GM12892 (cell line): ENCODE measurements at regions not wholly inside any gene's neighbourhood (a gene's known extent, or its start where the extent isn't known, plus 50 kb on each side); places are given as distances from the start of the nearest gene placed in this dataset.

Experiments
- POLR2A ChIP-seq: IDR thresholded peaks from 2 replicates; pipeline ENCODE4 v1.6.1; 2011; ENCODE audit warnings: low read depth, low read length, control low read depth
- POLR2AphosphoS5 ChIP-seq: IDR thresholded peaks from 2 replicates; pipeline ENCODE4 v1.6.1; 2011; ENCODE audit warnings: low read depth, low read length, control low read depth
- TAF1 ChIP-seq: IDR thresholded peaks from 2 replicates; pipeline ENCODE4 v1.6.1; 2011; ENCODE audit warnings: low read depth, mild to moderate bottlenecking, control low read depth, low read length, borderline replicate concordance

DNA sequence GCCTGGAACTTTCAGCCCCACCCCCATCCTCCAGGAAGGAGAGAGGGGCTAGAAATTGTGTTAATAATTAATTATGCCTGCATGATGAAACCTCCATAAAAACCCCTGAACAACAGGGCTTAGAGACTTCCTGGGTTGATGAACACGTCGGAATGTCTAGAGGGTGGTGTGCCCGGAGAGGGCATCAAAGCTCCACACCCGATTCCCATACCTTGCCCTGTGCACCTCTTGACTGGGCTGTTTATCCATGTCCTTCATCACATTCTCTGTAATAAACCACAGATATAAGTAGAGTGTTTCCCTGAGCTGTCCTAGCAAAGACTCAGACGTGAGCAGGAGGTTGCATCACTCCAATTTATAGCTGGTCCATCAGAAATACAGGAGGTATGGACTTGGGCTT lies 624.0 kb downstream of the NPHP4 start:
- no peak for TF ChIP-seq POLR2A
- no peak for TF ChIP-seq POLR2AphosphoS5
- TF ChIP-seq TAF1, result no peak
